HG03097 (cell line): ENCODE measurements at regions not wholly inside any gene's neighbourhood (a gene's known extent, or its start where the extent isn't known, plus 50 kb on each side); places are given as distances from the start of the nearest gene placed in this dataset.
"Not testable (repeated sequence)": the region's sequence is repeated elsewhere in the genome, so short reads cannot be mapped to it uniquely, and the experiment has no call there.

Experiments
- ATAC-seq: cut with Tn5 transposase; IDR thresholded peaks from one replicate; pipeline ENCODE4 v1.9.1; 2021; ENCODE audit not compliant: unreplicated experiment, low FRiP score

- ATAC-seq: not testable (repeated sequence)
Measured at GRCh38 chr9:62874213-62874612, 1684.4 kb downstream of the SPATA31A7 start.

- ATAC-seq: not testable (repeated sequence)
Measured at GRCh38 chr9:62874745-62875599, 1685.1 kb downstream of the SPATA31A7 start.

- not testable (repeated sequence) for ATAC-seq
Measured at GRCh38 chr9:62877552-62877951, 1687.7 kb downstream of the SPATA31A7 start.

DNA sequence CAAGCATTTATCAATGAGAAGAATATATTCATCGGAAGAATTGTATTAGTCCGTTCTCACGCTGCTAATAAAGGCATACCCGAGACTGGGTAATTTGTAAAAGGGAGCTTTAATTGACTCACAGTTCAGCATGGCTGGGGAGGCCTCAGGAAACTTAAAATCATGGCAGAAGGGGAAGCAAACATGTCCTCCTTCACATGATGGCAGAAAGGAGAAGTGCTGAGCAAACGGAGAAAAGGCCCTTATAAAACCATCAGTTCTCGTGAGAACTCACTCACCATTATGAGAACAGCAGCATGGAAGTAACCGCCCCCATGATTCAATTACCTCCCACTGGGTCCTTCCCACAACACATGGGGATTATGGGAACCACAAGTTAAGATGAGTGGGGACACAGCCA, 1688.2 kb downstream of the SPATA31A7 start:
- not testable (repeated sequence) for ATAC-seq

DNA sequence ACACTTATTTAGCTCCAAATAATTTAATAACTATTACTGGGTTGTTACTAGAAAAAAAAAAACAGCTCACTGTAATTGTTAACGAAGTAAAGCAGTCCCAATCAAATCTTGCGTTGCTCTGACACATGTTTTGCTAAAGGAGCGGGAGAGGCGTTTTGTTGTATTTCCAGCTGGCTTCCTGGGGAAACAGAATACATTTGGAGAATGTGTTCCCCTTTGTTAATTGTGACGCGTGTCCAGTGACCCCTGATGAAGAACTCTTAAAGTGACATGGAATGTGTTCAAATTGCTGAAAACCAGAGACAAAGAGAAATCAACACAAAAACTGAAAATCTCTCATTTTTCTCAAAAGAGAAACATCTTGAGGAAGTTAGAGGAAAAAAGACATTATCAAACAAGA, 1690.6 kb downstream of the SPATA31A7 start:
- not testable (repeated sequence) for ATAC-seq

- not testable (repeated sequence) for ATAC-seq
Measured at GRCh38 chr9:62880971-62881370, 1691.1 kb downstream of the SPATA31A7 start.

DNA sequence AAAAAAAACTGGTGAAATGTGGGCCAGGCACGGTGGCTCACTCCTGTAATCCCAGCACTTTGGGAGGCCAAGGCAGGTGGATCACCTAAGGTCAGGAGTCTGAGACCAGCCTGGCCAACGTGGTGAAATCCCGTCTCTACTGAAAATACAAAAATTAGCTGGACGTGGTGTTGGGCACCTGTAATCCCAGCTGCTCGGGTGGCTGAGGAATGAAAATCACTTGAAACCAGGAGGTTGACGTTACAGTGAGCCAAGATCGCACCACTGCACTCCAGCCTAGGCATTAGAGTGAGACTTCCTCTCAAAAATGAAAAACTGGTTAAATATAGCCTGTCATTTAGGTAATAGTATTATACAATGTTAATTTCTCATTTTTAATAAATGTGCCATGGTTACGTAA, 1692.0 kb downstream of the SPATA31A7 start:
- ATAC-seq: not testable (repeated sequence)

DNA sequence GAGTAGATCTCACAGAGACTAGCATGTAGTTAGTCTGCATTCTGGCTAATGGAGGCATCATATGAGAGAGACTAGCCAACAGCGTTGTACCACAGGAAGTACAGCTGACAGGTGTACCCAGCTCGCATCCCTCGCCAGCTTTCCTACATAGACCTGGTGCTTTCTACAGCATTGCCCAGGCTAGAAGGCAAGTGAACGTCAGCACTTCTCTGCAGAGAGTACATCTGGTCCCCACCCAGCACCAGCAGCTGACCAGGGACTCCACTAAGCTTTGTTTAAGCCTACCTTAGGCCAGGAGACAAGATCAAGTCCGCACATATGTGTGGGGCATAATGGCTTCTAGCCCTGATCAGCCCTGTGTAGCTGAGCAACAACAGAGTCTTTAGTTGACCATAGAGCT, 1692.9 kb downstream of the SPATA31A7 start:
- ATAC-seq: not testable (repeated sequence)

DNA sequence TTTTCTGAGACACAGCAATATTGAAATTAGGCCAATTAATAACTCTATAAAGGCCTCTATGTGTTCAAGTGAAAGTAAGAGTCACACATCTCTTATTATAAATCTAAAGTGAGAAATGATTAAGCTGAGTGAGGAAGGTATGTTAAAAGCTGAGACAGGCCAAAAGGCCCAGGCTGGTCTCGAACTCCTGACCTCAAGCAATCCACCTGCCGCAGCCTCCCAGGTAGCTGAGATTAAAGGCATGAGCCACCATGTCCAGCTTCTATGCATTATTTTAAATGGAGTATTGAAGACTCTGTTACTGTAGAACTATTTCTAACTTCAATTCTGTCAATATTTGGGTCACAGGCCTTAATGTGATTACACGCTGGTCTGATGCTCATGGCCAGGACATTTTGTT, 1706.9 kb downstream of the SPATA31A7 start:
- ATAC-seq: not testable (repeated sequence)

GRCh38 chr9:62897411-62898225, 1707.8 kb downstream of the SPATA31A7 start:
- ATAC-seq: not testable (repeated sequence)

- ATAC-seq: not testable (repeated sequence)
Measured at GRCh38 chr9:62899666-62900065, 1709.8 kb downstream of the SPATA31A7 start.

GRCh38 chr9:62904061-62904460, 1714.2 kb downstream of the SPATA31A7 start:
- not testable (repeated sequence) for ATAC-seq

GRCh38 chr9:62905722-62906121, 1715.9 kb downstream of the SPATA31A7 start:
- ATAC-seq: not testable (repeated sequence)

DNA sequence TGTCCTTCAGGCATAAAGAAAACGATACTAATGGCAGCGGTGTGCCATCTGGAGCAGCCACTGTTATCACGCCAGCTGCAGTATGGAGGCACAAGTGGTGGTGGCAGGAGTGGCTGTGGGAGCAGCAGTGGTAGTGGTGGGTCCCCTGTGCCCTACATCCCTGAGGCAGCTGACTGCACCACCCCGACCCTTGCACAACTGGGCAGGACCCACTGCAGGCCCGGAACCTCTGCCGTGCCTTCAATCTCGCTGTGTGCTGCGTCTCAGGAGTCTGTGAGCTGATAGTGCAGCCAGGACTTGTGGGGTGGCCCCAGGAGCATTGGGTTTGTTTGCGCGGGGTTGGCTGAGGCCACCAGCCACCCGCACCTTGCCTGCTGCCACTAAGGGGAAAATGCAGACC, 1718.0 kb downstream of the SPATA31A7 start:
- not testable (repeated sequence) for ATAC-seq

DNA sequence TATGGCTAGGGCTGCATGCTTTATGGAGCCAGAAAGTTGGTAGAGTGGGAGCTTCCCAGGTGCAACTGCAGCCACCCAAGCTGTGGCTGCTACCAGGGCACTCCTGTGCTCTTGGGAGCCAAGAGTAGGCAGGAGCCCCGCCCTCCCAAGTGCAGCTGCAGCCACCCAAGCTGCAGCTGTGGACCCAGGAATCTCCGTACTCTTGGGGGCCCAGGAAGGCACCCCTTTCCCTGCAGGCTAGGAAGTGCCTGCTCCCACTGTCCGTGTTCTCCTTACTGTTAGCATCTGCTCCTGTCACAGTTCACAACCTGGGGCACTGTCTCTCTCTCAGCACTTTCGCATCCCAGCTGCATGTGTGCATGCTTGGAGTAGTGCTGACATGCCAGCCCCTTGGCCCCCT, 1718.4 kb downstream of the SPATA31A7 start:
- not testable (repeated sequence) for ATAC-seq

- ATAC-seq: not testable (repeated sequence)
Measured at GRCh38 chr9:62909447-62909846, 1719.6 kb downstream of the SPATA31A7 start.

DNA sequence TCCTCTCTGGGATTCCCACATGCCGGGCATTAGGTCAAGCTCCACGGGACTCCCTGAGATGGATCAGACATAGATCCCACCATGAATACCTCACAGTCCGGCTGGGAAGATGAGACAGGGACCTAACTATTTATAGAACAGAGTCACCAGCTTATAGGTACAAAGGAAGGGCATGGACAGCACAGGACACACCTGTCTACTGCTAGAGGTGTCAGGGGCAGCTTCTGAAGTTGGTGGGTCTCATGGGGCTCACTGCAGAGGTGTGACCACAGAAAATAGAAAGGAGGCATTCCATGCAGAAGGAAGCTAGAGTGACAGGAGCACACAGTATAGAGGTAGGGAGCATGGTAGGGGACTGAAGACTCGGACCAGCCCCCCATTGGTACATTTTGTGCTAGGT, 1722.4 kb downstream of the SPATA31A7 start:
- ATAC-seq: not testable (repeated sequence)

DNA sequence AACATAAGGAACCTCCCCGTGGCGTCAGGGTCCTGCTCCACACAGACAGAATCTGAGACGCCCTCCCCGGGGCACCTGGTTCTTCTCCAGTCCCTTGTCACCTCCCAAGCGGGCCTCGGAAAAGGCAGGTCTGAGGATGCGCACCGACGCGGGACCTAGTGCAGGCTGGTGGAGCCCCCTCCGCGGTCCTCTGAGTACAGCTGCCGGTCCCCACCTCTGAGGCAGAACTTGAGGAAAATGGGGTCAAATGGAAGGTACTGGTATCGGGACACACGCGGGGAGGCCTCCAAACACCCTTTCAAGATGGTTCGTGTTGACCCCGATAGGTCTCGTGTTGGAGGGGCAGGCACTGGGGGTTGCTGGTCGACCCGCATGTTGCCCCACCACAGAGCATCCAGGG, 1725.3 kb downstream of the SPATA31A7 start:
- ATAC-seq: not testable (repeated sequence)

DNA sequence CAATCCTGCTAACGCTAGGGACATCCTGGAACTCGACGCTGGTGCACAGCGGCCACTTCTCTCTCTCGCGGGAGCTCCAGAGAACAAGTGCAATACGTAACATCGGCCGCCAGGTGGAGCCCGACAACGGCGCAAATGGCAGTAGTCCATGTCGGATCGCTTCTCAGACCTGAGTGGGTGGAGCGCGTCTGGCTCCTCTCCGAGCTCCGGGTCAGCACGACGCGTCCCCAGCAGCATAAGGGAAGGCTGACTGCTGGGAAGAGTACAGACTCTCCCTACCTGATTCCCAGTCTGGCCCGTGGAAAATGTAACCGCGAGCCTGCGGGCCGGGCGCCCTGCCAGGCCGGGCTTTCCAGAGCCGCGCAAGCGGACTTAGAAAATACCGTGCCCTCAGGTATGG, 1725.8 kb downstream of the SPATA31A7 start:
- peak; percentile 97 for ATAC-seq

DNA sequence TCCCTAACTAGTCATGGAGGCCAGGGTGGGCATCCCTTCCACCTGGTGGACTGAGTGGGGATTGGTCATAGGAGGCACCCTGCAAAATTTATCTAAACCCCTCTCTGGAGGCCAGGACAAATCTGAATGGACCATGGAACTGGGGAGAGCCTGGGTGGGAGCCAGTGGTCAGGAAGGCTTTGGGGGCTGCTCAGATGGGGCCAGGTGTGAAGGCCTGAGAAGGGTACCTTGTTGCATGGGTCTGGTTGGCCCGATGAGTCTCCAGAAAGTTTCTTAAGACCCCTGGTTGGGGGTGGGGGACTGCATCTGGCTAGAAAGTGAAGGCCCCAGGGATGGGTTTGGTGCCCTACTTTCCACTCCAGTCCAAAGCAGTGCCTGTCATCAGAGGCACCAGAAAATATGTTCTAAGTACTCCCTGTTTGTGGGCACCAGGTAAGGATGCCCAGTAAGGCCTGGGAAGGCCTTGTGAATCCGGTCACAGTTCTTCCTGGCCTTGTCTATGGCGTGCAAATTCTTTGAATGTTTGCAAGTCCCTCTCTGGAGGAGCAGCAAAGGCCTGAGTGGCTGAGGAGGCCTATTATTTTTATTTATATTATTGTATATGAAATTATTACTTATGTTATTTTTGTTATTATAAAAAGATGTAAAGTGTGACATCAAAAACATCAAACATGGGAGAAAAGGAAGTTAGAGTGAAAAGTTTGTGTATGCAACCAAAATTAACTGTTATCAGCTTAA, 1729.0 kb downstream of the SPATA31A7 start:
- not testable (repeated sequence) for ATAC-seq

GRCh38 chr9:62931484-62931883, 1741.6 kb downstream of the SPATA31A7 start:
- ATAC-seq: not testable (repeated sequence)
